Thymus (tissue), 11 donors: ENCODE measurements at regions not wholly inside any gene's neighbourhood (a gene's known extent, or its start where the extent isn't known, plus 50 kb on each side); places are given as distances from the start of the nearest gene placed in this dataset.

ENCODE experiments used
- DNase-seq, 9 donors: peaks; one replicate each; pipeline ENCODE4 v3.0.0-alpha.2; 2013; ENCODE audit warnings: low spot score in 9 of 9, low read depth in 6 of 9, missing footprints in 1 of 9
- H3K27ac ChIP-seq, 2 donors: one replicate each; pipeline ENCODE4 v1.5.1; 2013; ENCODE audit warnings: control low read depth in 1 of 2, low read depth in 1 of 2, low read length in 1 of 2, mild to moderate bottlenecking in 1 of 2, moderate library complexity in 1 of 2
- H3K27me3 ChIP-seq, 2 donors: one replicate each; pipeline ENCODE4 v1.5.1; 2013; ENCODE audit warnings: low read length in 1 of 2; ENCODE audit not compliant: control insufficient read depth in 2 of 2, insufficient read depth in 1 of 2
- H3K36me3 ChIP-seq, 2 donors: one replicate each; pipeline ENCODE4 v1.5.1; 2013; ENCODE audit warnings: low read length in 1 of 2, mild to moderate bottlenecking in 1 of 2, moderate library complexity in 1 of 2; ENCODE audit not compliant: control insufficient read depth in 2 of 2, insufficient read depth in 2 of 2
- H3K4me1 ChIP-seq, 2 donors: one replicate each; pipeline ENCODE4 v1.5.1; 2013; ENCODE audit warnings: low read length in 2 of 2; ENCODE audit not compliant: control insufficient read depth in 2 of 2, insufficient read depth in 2 of 2
- H3K4me3 ChIP-seq, 2 donors: one replicate each; pipeline ENCODE4 v1.5.1; 2013; ENCODE audit warnings: low read length in 2 of 2, control low read depth in 1 of 2, mild to moderate bottlenecking in 1 of 2
- H3K9me3 ChIP-seq, 2 donors: one replicate each; pipeline ENCODE4 v1.5.1; 2013; ENCODE audit warnings: low read length in 1 of 2, mild to moderate bottlenecking in 1 of 2; ENCODE audit not compliant: control insufficient read depth in 2 of 2, insufficient read depth in 1 of 2
- WGBS: extraction: QIAGEN DNeasy Blood & Tissue Kit; methylation state at CpG from one replicate; pipeline ENCODE4 v1.1.7; 2013; 5-methylcytosine and 5-hydroxymethylcytosine counted together
- donor health status: healthy.

GRCh38 chr1:73910062-73910461 lies 287.9 kb downstream of the LRRIQ3 start:
- Histone ChIP-seq H3K4me1 (no peaks in the 10 kb centered on the region), H3K36me3 (no peaks in the 10 kb centered on the region), H3K4me3 (no peak overlapping the region), H3K9me3 (no peaks in the 10 kb centered on the region), H3K27me3 (no peaks in the 10 kb centered on the region), H3K27ac (no peak overlapping the region)
- no peak for DNase-seq
- 89% methylated on average over 2 of the region's 2 CpGs for WGBS

GRCh38 chr1:73909043-73909562 lies 288.9 kb downstream of the LRRIQ3 start:
- DNase-seq: no peak
- 92% methylated on average over 2 of the region's 2 CpGs for WGBS
- H3K4me1 ChIP-seq: no peaks in the 10 kb centered on the region

GRCh38 chr1:73907051-73907450 lies 290.9 kb downstream of the LRRIQ3 start:
- no peaks in the 10 kb centered on the region for H3K4me1 ChIP-seq
- H3K36me3 ChIP-seq: no peaks in the 10 kb centered on the region
- 64% methylated on average over 1 of the region's 1 CpG for WGBS
- H3K4me3 ChIP-seq: no peak overlapping the region
- no peaks in the 10 kb centered on the region for H3K9me3 ChIP-seq
- H3K27ac ChIP-seq: no peak overlapping the region
- no peaks in the 10 kb centered on the region for H3K27me3 ChIP-seq
- no peak for DNase-seq

More at GRCh38 chr1:73909043-73909562, 288.9 kb downstream of the LRRIQ3 start:
- Histone ChIP-seq H3K4me3 (no peak overlapping the region), H3K9me3 (no peaks in the 10 kb centered on the region), H3K27ac (no peak overlapping the region), H3K27me3 (no peaks in the 10 kb centered on the region), H3K36me3 (no peaks in the 10 kb centered on the region)

GRCh38 chr1:73903092-73903491 lies 294.9 kb downstream of the LRRIQ3 start:
- Histone ChIP-seq H3K27ac (no peak overlapping the region), H3K4me1 (no peaks in the 10 kb centered on the region), H3K27me3 (no peaks in the 10 kb centered on the region), H3K4me3 (no peak overlapping the region), H3K9me3 (no peaks in the 10 kb centered on the region), H3K36me3 (no peaks in the 10 kb centered on the region)
- DNase-seq: no peak
- WGBS: 92% methylated on average over 3 of the region's 3 CpGs

GRCh38 chr1:73901738-73902137 lies 296.2 kb downstream of the LRRIQ3 start:
- H3K9me3 ChIP-seq: no peaks in the 10 kb centered on the region

GRCh38 chr1:73899311-73899710 lies 298.7 kb downstream of the LRRIQ3 start:
- Histone ChIP-seq H3K4me3 (no peak overlapping the region), H3K4me1 (no peaks in the 10 kb centered on the region), H3K36me3 (no peaks in the 10 kb centered on the region), H3K27ac (no peak overlapping the region), H3K9me3 (no peaks in the 10 kb centered on the region), H3K27me3 (no peaks in the 10 kb centered on the region)
- WGBS: 53% methylated on average over 3 of the region's 3 CpGs
- no peak for DNase-seq

More at GRCh38 chr1:73901738-73902137, 296.2 kb downstream of the LRRIQ3 start:
- WGBS: 54% methylated on average over 5 of the region's 5 CpGs
- H3K4me1 ChIP-seq: no peaks in the 10 kb centered on the region
- no peak overlapping the region for H3K27ac ChIP-seq
- no peak for DNase-seq
- H3K4me3 ChIP-seq: no peak overlapping the region
- no peaks in the 10 kb centered on the region for H3K27me3 ChIP-seq
- H3K36me3 ChIP-seq: no peaks in the 10 kb centered on the region

GRCh38 chr1:73898540-73898939 lies 299.4 kb downstream of the LRRIQ3 start:
- WGBS: 90% methylated on average over 3 of the region's 3 CpGs

GRCh38 chr1:73887412-73887811 lies 310.6 kb downstream of the LRRIQ3 start:
- Histone ChIP-seq H3K27me3 (no peaks in the 10 kb centered on the region), H3K27ac (no peak overlapping the region), H3K4me3 (no peak overlapping the region), H3K36me3 (no peaks in the 10 kb centered on the region), H3K4me1 (no peaks in the 10 kb centered on the region), H3K9me3 (no peaks in the 10 kb centered on the region)
- no peak for DNase-seq
- 90% methylated on average over 3 of the region's 3 CpGs for WGBS

More at GRCh38 chr1:73898540-73898939, 299.4 kb downstream of the LRRIQ3 start:
- Histone ChIP-seq H3K4me1 (no peaks in the 10 kb centered on the region), H3K4me3 (no peak overlapping the region), H3K27ac (no peak overlapping the region), H3K36me3 (no peaks in the 10 kb centered on the region), H3K9me3 (no peaks in the 10 kb centered on the region), H3K27me3 (no peaks in the 10 kb centered on the region)
- no peak for DNase-seq

GRCh38 chr1:73886716-73887115 lies 311.3 kb downstream of the LRRIQ3 start:
- 84% methylated on average over 2 of the region's 2 CpGs for WGBS
- H3K36me3 ChIP-seq: no peaks in the 10 kb centered on the region

GRCh38 chr1:73874806-73875205 lies 323.2 kb downstream of the LRRIQ3 start:
- H3K4me1 ChIP-seq: no peaks in the 10 kb centered on the region
- WGBS: 68% methylated on average over 1 of the region's 1 CpG

More at GRCh38 chr1:73886716-73887115, 311.3 kb downstream of the LRRIQ3 start:
- Histone ChIP-seq H3K9me3 (no peaks in the 10 kb centered on the region), H3K27me3 (no peaks in the 10 kb centered on the region), H3K27ac (no peak overlapping the region), H3K4me1 (no peaks in the 10 kb centered on the region), H3K4me3 (no peak overlapping the region)
- no peak for DNase-seq

More at GRCh38 chr1:73874806-73875205, 323.2 kb downstream of the LRRIQ3 start:
- H3K4me3 ChIP-seq: no peak overlapping the region
- no peak for DNase-seq
- H3K36me3 ChIP-seq: no peaks in the 10 kb centered on the region
- H3K27me3 ChIP-seq: no peaks in the 10 kb centered on the region
- H3K27ac ChIP-seq: no peak overlapping the region
- H3K9me3 ChIP-seq: no peaks in the 10 kb centered on the region
